Tibial artery (tissue), 4 donors: ENCODE measurements at regions not wholly inside any gene's neighbourhood (a gene's known extent, or its start where the extent isn't known, plus 50 kb on each side); places are given as distances from the start of the nearest gene placed in this dataset.
"Not testable (repeated sequence)": the region's sequence is repeated elsewhere in the genome, so short reads cannot be mapped to it uniquely, and the experiment has no call there.

Source experiments
- DNase-seq, 2 donors: peaks; one replicate each; pipeline ENCODE4 v3.0.0-alpha.2; 2019
- H3K27ac ChIP-seq, 2 donors: fragments of 200-600 bp; sonication (generic) in 1 of 2; 1 replicate in 1 of 2; 2 replicates in 1 of 2; pipeline ENCODE4 v1.5.1; 2018 to 2019; ENCODE audit warnings: mild to moderate bottlenecking in 1 of 2
- H3K27me3 ChIP-seq, 2 donors: fragments of 200-600 bp; sonication (generic) in 1 of 2; one replicate each; pipeline versions ENCODE4 v1.5.1 to v1.6.0; 2016 to 2019
- H3K36me3 ChIP-seq, 3 donors: fragments of 200-600 bp; sonication (generic) in 2 of 3; one replicate each; pipeline ENCODE4 v1.5.1; 2016 to 2019; ENCODE audit warnings: mild to moderate bottlenecking in 2 of 3
- H3K4me1 ChIP-seq, 4 donors: fragments of 200-600 bp; sonication (generic) in 2 of 4; 1 replicate in 3 of 4; 2 replicates in 1 of 4; pipeline ENCODE4 v1.5.1; 2016 to 2019
- H3K4me3 ChIP-seq, 2 donors: fragments of 200-600 bp; sonication (generic) in 1 of 2; 1 replicate in 1 of 2; 2 replicates in 1 of 2; pipeline ENCODE4 v1.5.1; 2018 to 2019; ENCODE audit warnings: mild to moderate bottlenecking in 2 of 2
- H3K9me3 ChIP-seq, 3 donors: fragments of 200-600 bp; sonication (generic) in 1 of 3; one replicate each; pipeline ENCODE4 v1.5.1; 2016 to 2019
- CTCF ChIP-seq, 2 experiments: fragments of 200-600 bp in 1 of 2; fragments of 450-650 bp in 1 of 2; IDR thresholded peaks; one replicate each; pipeline ENCODE4 v1.5.1; 2017 to 2019; ENCODE audit warnings: antibody characterized with exemption in 2 of 2, mild to moderate bottlenecking in 1 of 2, moderate library complexity in 1 of 2
- intact Hi-C: fragments of 100-400 bp; cut with DNase I; formaldehyde crosslinking; loops from one replicate; pipeline ENCODE4 v1.15.0; 2023; ENCODE audit warnings: low total_unique reads

- Histone ChIP-seq H3K36me3 (no peaks in the 10 kb centered on the region), H3K27ac (peak overlapping the region; percentile 63 to 68), H3K4me3 (no peak overlapping the region), H3K9me3 (no peaks in the 10 kb centered on the region), H3K27me3 (no peaks in the 10 kb centered on the region), H3K4me1 (peaks cover 0 to 48% (median 13%) of the 10 kb centered on the region in 4 donors)
- intact Hi-C loops = no loop called here
- DNase-seq = no peak
- TF ChIP-seq CTCF (IDR thresholded peaks at IDR 0.05) = no peak
Measured at GRCh38 chr3:5054098-5054497, 68.0 kb upstream of the ARL8B start.

- H3K4me3 ChIP-seq, intact Hi-C loops, H3K9me3 ChIP-seq, H3K27me3 ChIP-seq, DNase-seq, H3K36me3 ChIP-seq: not testable (repeated sequence)
- Histone ChIP-seq H3K27ac (peak overlapping the region; percentile 63 to 68), H3K4me1 (peaks cover 0 to 48% (median 13%) of the 10 kb centered on the region in 4 donors)
Measured at GRCh38 chr3:5054579-5054978, 67.5 kb upstream of the ARL8B start.

- Histone ChIP-seq H3K27me3 (no peaks in the 10 kb centered on the region), H3K36me3 (no peaks in the 10 kb centered on the region), H3K27ac (peak overlapping the region; percentile 48 to 68), H3K4me1 (peaks cover 0 to 48% (median 13%) of the 10 kb centered on the region in 4 donors), H3K4me3 (no peak overlapping the region), H3K9me3 (no peaks in the 10 kb centered on the region)
- no peak for DNase-seq
- no peak for TF ChIP-seq CTCF (IDR thresholded peaks at IDR 0.05)
- intact Hi-C loops = no loop called here
Measured at GRCh38 chr3:5055357-5056110, 66.6 kb upstream of the ARL8B start.

GRCh38 chr3:5056111-5056391 is 66.0 kb upstream of the ARL8B start:
- peaks cover 0 to 48% (median 13%) of the 10 kb centered on the region in 4 donors for H3K4me1 ChIP-seq
- no peak for DNase-seq
- intact Hi-C loops = no loop called here
- H3K9me3 ChIP-seq = no peaks in the 10 kb centered on the region
- no peaks in the 10 kb centered on the region for H3K27me3 ChIP-seq
- no peak overlapping the region for H3K4me3 ChIP-seq
- no peaks in the 10 kb centered on the region for H3K36me3 ChIP-seq
- no peak for TF ChIP-seq CTCF (IDR thresholded peaks at IDR 0.05)
- peak overlapping the region; percentile 48 to 68 for H3K27ac ChIP-seq

GRCh38 chr3:5057272-5057671 is 64.8 kb upstream of the ARL8B start:
- no peak for TF ChIP-seq CTCF (IDR thresholded peaks at IDR 0.05)
- no peak for DNase-seq
- H3K4me3 ChIP-seq = no peak overlapping the region
- intact Hi-C loops = no loop called here
- H3K27me3 ChIP-seq = no peaks in the 10 kb centered on the region
- H3K36me3 ChIP-seq = no peaks in the 10 kb centered on the region
- H3K4me1 ChIP-seq = peaks cover 0 to 36% (median 13%) of the 10 kb centered on the region in 4 donors
- no peaks in the 10 kb centered on the region for H3K9me3 ChIP-seq
- no peak overlapping the region for H3K27ac ChIP-seq

- intact Hi-C loops = no loop called here
- peak; percentile 75 to 88 for TF ChIP-seq CTCF (IDR thresholded peaks at IDR 0.05)
- no peaks in the 10 kb centered on the region for H3K9me3 ChIP-seq
- peak; percentile 84 to 86 for DNase-seq
- H3K27me3 ChIP-seq = no peaks in the 10 kb centered on the region
- H3K36me3 ChIP-seq = no peaks in the 10 kb centered on the region
- H3K4me1 ChIP-seq = peaks cover 0 to 30% (median 13%) of the 10 kb centered on the region in 4 donors
- no peak overlapping the region for H3K4me3 ChIP-seq
- no peak overlapping the region for H3K27ac ChIP-seq
Measured at GRCh38 chr3:5057857-5058324, 64.2 kb upstream of the ARL8B start.
